GM12874 (cell line): ENCODE measurements at regions not wholly inside any gene's neighbourhood (a gene's known extent, or its start where the extent isn't known, plus 50 kb on each side); places are given as distances from the start of the nearest gene placed in this dataset.

ENCODE experiments used
- TF ChIP-seq, protein P1 (sequence below): IDR thresholded peaks from 2 replicates; pipeline ENCODE4 v1.5.1; 2011; ENCODE audit warnings: low read depth, mild to moderate bottlenecking, control low read depth, low read length, moderate library complexity; ENCODE audit not compliant: insufficient read depth

DNA sequence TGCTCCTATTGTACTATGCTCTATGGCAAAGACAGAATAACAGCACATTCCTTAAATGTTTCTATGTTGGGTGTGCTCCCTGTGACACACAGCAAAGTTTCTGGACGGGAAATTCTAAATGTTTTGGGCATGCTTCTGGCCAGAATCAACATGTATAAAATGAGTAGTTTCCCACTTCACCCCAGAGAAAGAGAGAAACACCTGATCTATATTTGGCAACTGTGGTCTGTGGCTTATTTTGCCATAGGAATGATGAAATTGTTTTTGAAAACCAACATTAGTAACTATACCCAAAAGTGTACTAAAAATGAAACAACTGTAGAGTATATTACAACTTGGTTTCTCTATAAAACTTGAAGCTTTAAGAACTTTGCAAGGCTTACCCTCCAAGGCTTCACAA, 89.1 kb downstream of the RAD51AP2 start:
- TF ChIP-seq, protein P1, sequence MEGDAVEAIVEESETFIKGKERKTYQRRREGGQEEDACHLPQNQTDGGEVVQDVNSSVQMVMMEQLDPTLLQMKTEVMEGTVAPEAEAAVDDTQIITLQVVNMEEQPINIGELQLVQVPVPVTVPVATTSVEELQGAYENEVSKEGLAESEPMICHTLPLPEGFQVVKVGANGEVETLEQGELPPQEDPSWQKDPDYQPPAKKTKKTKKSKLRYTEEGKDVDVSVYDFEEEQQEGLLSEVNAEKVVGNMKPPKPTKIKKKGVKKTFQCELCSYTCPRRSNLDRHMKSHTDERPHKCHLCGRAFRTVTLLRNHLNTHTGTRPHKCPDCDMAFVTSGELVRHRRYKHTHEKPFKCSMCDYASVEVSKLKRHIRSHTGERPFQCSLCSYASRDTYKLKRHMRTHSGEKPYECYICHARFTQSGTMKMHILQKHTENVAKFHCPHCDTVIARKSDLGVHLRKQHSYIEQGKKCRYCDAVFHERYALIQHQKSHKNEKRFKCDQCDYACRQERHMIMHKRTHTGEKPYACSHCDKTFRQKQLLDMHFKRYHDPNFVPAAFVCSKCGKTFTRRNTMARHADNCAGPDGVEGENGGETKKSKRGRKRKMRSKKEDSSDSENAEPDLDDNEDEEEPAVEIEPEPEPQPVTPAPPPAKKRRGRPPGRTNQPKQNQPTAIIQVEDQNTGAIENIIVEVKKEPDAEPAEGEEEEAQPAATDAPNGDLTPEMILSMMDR = no peak

DNA sequence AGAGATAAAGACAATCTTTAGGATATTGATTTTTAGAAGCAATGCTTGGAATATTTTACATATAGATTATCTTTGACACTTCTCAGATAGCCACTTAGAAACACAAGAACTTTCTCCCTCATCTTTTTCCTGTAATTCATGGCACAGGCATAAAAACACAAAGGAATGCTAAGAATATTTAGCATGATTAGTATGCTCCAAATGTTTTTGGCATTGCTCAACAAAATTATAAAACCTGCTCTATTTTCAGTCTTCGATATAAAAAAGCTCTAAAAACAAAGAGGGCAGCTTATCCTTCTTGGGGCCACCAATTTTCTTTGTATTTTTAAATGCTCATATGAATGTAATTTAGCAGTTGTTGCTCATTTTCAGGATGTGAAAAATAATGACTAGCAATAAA, 90.8 kb downstream of the RAD51AP2 start:
- TF ChIP-seq, protein P1 = no peak

DNA sequence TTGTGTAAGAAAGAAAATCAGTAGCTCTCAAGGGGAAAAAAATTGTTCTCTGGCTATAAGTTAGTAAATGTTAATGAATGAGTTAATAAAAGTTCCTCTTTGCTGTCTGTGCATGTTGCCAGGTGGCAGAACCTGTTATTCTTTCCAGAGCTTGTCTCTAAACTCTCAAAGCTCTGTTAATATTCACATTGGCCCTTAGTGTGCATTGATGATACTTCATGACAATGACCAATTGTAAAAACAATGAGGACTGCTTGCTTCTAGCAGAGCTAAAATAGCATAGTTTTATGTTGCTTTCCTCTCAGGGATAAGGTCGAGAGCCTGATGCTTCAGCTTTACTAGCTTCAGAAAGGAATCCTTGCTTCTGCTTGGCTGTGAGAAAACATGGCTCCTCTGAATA, 91.5 kb downstream of the RAD51AP2 start:
- TF ChIP-seq, protein P1 = no peak

DNA sequence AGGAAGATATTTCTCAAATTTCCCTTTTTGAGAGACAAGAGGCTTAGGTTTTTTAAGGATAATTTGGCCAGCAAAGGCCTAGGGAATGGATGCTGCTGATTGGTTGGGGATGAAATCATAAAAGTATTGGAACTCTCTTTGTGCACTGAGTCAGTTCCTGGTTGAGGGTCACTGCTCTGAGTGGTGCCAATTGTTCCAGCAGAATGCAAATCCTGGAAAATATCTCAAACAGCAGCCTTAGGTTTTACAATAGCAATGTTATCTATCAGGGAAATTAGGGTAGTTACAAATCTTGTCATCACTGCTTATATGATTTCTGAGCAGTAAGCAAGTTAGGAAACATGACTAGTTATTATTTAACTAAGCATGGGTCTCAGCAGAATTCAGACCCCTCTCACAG, 96.2 kb downstream of the RAD51AP2 start:
- TF ChIP-seq, protein P1 = no peak

DNA sequence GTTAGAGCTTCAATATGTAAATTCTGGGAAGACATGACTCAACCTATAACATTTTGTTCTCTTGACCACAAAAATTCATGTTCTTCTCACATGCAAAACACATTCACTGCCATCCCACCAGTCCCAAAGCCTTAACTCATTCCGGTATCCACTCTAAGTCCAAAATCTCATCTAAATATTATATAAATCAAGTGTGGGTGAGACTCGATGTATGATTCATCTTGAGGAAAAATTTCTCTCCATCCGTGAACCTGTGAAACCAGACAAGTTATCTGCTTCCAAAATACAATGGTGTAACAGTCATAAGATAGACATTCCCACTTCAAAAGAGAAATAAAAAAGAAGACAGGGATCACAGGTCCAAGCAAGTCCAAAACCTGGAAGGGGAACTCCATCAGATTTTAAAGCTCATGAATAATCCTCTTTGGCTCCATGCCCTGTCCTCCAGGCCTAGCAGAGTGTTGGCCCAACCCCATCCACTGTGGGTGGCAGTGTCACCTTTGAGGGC, 101.3 kb downstream of the RAD51AP2 start:
- TF ChIP-seq, protein P1 = no peak

DNA sequence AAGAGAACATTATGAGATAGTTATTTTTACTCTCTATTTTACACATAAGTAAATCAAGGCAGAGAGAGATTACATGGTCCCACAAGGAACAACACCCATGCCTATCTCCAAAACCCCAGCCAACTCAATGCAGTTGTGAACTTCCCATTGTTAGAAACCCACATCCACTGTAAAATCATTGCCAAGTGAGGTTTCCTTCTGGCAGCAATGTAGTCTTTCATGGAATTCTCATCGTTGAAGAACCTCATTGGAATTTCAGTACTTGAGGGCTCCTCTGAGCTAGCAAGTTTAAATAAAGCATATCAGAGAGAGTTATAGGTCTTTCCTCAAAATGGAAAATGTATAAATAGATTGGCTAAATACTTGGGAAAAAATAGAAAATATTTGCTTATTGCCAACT, 105.2 kb downstream of the RAD51AP2 start:
- TF ChIP-seq, protein P1 = no peak

DNA sequence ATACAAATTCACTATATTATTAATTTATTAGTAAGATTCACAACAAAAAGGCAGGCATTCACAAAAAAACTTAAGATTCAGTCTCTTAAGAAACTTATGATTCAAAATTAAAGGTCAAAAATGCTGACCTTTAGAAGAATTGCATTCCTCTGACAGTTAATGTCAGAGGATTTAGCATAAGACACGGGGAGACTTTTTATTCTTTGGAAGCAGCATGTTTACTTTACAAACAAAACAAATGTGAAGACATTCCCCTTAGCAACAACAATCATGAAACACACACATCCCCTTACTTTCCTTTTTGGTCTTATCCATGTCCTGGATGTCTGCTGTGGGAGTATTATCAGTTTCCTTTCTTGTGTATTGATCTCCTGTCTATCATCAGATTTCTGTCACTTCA, 117.1 kb downstream of the RAD51AP2 start:
- TF ChIP-seq, protein P1 = no peak

DNA sequence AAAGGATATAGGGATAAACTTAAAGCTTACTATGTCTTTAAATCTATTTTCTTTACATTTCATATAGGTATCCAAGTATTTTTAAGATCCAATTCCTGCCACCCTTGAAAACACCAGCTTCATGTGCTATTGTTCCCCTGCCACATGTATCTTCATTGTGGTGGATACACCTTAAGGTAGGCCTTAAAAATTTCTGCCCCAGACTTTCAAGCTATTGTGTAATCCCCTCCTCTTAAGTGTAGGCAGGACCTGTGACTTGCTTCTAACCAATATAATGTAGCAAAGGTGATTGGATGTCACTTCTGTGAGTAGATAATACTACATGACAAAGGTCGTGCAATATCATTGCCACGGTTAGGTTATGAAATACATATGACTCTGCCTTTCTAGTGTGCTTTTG, 119.5 kb downstream of the RAD51AP2 start:
- TF ChIP-seq, protein P1 = no peak
